NCI-H2029 (cell line): ENCODE measurements at regions not wholly inside any gene's neighbourhood (a gene's known extent, or its start where the extent isn't known, plus 50 kb on each side); places are given as distances from the start of the nearest gene placed in this dataset.
"Not testable (repeated sequence)": the region's sequence is repeated elsewhere in the genome, so short reads cannot be mapped to it uniquely, and the experiment has no call there.

Experiments
- DNase-seq: peaks from one replicate; lab custom pipeline; 2025; lab: John Stamatoyannopoulos, UW

GRCh38 chr16:47905771-47906170 is 250.0 kb downstream of the ABCC12 start:
- DNase-seq = no peak

DNA sequence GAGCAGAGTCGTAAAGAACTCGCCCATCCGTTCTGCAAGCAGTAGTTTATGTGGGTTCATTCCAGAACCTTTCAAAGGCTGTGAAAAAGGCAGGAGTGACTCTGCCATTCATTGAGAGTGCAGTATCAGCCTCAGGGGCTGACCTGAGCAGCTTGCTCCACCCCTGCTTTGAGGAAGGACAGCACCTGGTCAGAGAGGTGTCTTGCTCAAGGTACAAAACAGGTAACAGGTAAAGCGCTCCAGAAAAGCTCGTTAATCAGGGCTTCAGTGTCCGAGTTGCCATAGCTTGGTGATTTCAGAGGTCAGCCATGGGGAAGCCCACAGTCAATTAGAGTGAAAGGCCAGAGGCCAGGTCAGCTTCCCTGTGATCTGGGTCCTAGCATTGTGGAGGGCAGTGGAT is 251.1 kb downstream of the ABCC12 start:
- DNase-seq = no peak

- DNase-seq = no peak
These were observed 252.3 kb downstream of the ABCC12 start for GRCh38 chr16:47903470-47903869.

DNA sequence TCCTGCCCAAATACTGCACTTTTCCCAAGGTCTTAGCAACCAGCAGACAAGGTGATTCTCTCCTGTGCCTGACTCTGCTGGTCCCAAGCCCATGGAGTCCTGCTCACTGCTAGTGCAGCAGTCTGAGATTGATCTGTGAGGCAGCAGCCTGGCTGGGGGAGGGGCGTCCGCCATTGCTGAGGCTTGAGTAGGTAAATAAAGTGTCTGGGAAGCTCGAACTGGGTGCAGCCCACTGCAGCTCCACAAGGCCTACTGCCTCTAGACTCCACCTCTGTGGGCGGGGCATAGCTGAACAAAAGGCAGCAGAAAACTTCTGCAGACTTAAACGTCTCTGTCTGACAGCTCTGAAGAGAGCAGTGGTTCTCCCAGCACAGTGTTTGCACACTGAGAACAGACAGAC is 258.7 kb downstream of the ABCC12 start:
- not testable (repeated sequence) for DNase-seq

DNA sequence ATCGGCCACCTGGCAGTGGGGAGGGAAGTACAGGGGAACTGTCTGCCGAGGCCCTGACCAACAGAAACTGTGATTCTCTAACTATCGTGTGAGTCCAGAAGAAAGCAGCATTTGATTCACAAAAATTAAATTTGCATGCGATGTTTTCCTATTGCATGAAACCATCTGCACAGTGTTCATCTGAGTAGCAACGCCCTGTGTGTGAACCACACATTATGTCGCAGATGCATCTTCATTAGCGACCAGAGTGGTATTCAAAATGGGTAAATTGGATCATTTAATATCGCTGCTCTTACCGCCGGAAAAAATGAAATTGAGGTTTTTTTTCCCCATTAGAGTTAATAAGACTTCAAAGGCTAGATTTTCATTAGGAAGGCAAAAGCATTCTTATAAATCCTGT is 260.6 kb downstream of the ABCC12 start:
- DNase-seq = no peak

- no peak for DNase-seq
These were observed 262.8 kb downstream of the ABCC12 start for GRCh38 chr16:47892999-47893398.

GRCh38 chr16:47888734-47889133 is 267.1 kb downstream of the ABCC12 start:
- no peak for DNase-seq

DNA sequence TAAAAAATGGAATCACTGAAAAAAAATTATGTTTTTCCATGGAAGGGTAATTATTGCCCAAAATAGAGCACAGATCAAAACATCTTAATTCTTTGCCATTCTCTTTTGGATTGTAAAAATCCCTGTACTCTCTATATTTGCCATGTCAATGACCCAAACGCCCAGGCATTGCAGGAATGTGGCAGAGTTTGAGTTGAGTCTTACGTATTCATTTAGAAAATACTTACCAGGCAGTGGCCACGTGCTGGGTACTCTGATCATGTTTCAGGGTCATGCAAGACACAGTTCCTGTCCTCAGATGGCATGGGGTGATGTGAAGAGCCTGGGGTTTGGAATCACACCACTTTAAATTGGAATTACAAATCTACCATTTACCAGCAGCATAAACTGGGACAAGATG is 267.7 kb downstream of the ABCC12 start:
- no peak for DNase-seq

DNA sequence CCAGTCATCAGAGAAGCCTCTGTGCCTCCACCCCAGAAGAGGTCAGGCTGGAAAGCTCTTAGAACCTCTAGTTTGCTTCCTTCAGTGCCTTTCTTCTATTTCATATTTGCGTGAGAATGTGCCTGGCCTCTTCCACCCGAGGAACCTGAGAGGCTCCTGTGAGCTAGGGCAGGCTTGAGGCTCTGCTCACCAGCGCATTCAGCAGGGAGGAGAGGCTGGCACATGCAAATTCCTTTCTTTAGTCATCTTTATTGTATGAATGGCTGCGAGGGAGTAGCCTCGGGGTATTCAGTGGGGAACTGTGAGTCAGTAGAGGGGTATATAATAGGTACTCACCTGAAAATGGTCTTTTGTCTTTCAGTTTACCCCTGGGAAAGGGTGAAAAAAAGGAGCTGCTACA is 268.3 kb downstream of the ABCC12 start:
- no peak for DNase-seq

GRCh38 chr16:47886631-47887415 is 269.0 kb downstream of the ABCC12 start:
- no peak for DNase-seq

- DNase-seq = no peak
These were observed 269.7 kb downstream of the ABCC12 start for GRCh38 chr16:47886139-47886538.

- no peak for DNase-seq
These were observed 270.3 kb downstream of the ABCC12 start for GRCh38 chr16:47885489-47885888.

GRCh38 chr16:47884116-47884725 is 271.6 kb downstream of the ABCC12 start:
- DNase-seq = no peak

GRCh38 chr16:47881574-47881973 is 274.2 kb downstream of the ABCC12 start:
- DNase-seq = no peak

GRCh38 chr16:47880653-47881052 is 275.1 kb downstream of the ABCC12 start:
- DNase-seq = no peak

GRCh38 chr16:47877166-47877565 is 278.6 kb downstream of the ABCC12 start:
- no peak for DNase-seq

GRCh38 chr16:47876511-47876910 is 279.3 kb downstream of the ABCC12 start:
- DNase-seq = no peak

- DNase-seq = no peak
These were observed 282.4 kb downstream of the ABCC12 start for GRCh38 chr16:47873434-47873833.

DNA sequence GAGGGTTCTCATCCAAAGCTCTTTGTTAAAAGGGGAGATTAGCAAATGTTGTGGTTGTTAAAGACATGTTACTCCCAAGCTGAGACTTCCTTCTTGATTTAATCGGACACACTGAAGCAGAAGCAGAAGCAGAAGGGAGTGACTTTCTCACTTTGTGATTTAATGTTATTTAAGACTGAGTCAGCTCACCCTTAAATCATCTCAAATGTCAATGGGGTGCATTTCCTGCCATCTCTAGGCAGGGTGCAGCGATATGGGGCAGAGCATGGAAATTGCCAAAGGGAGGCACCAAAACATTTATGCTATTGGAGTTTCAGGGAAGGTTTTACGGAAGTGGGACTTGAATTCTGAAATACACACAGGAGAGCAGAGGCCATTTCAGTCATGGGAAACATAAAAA is 283.6 kb downstream of the ABCC12 start:
- DNase-seq = no peak

GRCh38 chr16:47866423-47866822 is 289.4 kb downstream of the ABCC12 start:
- DNase-seq = no peak

- DNase-seq = no peak
These were observed 290.4 kb downstream of the ABCC12 start for GRCh38 chr16:47865337-47865855.

DNA sequence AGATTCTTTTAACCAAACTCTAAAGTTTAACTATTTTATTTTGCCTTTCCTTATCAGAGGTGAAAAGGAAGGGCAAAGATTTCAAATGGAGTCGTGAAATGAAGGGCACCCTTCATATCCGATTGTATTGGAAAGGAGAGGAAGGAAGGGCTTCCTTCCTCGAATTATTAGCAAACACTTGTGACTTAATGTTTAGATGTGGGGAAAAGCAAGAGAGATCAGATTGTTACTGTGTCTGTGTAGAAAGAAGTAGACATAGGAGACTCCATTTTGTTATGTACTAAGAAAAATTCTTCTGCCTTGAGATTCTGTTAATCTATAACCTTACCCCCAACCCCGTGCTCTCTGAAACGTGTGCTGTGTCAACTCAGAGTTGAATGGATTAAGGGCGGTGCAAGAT is 291.5 kb downstream of the ABCC12 start:
- DNase-seq = not testable (repeated sequence)

- no peak for DNase-seq
These were observed 293.8 kb downstream of the ABCC12 start for GRCh38 chr16:47861999-47862398.
